H1 (cell line): ENCODE measurements at regions not wholly inside any gene's neighbourhood (a gene's known extent, or its start where the extent isn't known, plus 50 kb on each side); places are given as distances from the start of the nearest gene placed in this dataset.

ENCODE experiments used
- CTCF ChIA-PET: fragments of 300-600 bp; sonication (Branson Sonifier 250); formaldehyde crosslinking; loops from one replicate; lab custom pipeline; 2021; ENCODE audit not compliant: partially characterized antibody; lab: Charles Lee
- POLR2A ChIA-PET: fragments of 300-600 bp; sonication (Branson Sonifier 250); formaldehyde crosslinking; loops from one replicate; lab custom pipeline; 2021; ENCODE audit warnings: inconsistent platforms; ENCODE audit not compliant: partially characterized antibody; lab: Charles Lee
- DNase-seq, 2 experiments: peaks; one replicate each; pipeline versions ENCODE4 v3.0.0 to v3.0.0-alpha.2; 2010 to 2022; ENCODE audit warnings: low spot score in 2 of 2, low read depth in 1 of 2, mixed read lengths in 1 of 2
- FAIRE-seq: peaks from 2 replicates; lab custom pipeline; 2011; peaks lifted over from hg19 to GRCh38; lab: Jason Lieb, UNC
- H2AFZ ChIP-seq: 2 replicates; pipeline ENCODE4 v1.8.1; 2012; ENCODE audit warnings: low read length, inconsistent platforms
- H2AK5ac ChIP-seq: 2 replicates; pipeline ENCODE4 v1.6.1; 2013; ENCODE audit warnings: low read depth, low read length
- H2BK120ac ChIP-seq: replicated peaks from 2 replicates; pipeline ENCODE3; 2013; ENCODE audit warnings: low read depth, low read length, inconsistent platforms
- H2BK12ac ChIP-seq: 2 replicates; pipeline ENCODE4 v1.6.1; 2013; ENCODE audit warnings: low read depth, low read length
- H2BK15ac ChIP-seq: 2 replicates; pipeline ENCODE4 v1.6.1; 2013; ENCODE audit warnings: low read length
- H2BK20ac ChIP-seq: 2 replicates; pipeline ENCODE4 v1.6.1; 2013; ENCODE audit warnings: low read length
- H2BK5ac ChIP-seq: 2 replicates; pipeline ENCODE4 v1.6.1; 2013; ENCODE audit warnings: low read depth, low read length
- H3K14ac ChIP-seq: 2 replicates; pipeline ENCODE4 v1.6.1; 2013; ENCODE audit warnings: inconsistent platforms; ENCODE audit not compliant: insufficient read length
- H3K18ac ChIP-seq: 2 replicates; pipeline ENCODE4 v1.6.1; 2013; ENCODE audit warnings: low read length; ENCODE audit errors: extremely low read depth
- H3K23ac ChIP-seq: 2 replicates; pipeline ENCODE4 v1.6.1; 2013; ENCODE audit warnings: inconsistent platforms; ENCODE audit not compliant: insufficient read length
- H3K23me2 ChIP-seq: 2 replicates; pipeline ENCODE4 v1.6.1; 2013; ENCODE audit warnings: low read depth, low read length
- H3K27ac ChIP-seq: 2 replicates; pipeline ENCODE4 v1.6.1; 2011; ENCODE audit warnings: low read depth, low read length, inconsistent platforms
- H3K27me3 ChIP-seq, 4 experiments: replicated peaks in 1 of 4; 1 replicate in 1 of 4; 2 replicates in 3 of 4; pipeline versions ENCODE4 v1.6.1 to v1.8.1; 2011 to 2013; ENCODE audit warnings: low read length in 3 of 4, mild to moderate bottlenecking in 3 of 4, inconsistent platforms in 2 of 4, mixed read lengths in 2 of 4, moderate library complexity in 1 of 4; ENCODE audit not compliant: control insufficient read depth in 3 of 4, insufficient read depth in 3 of 4; ENCODE audit errors: extremely low read depth in 1 of 4
- H3K36me3 ChIP-seq, 4 experiments: 2 replicates each; pipeline versions ENCODE4 v1.6.1 to v1.8.1; 2011 to 2013; ENCODE audit warnings: mild to moderate bottlenecking in 4 of 4, low read length in 3 of 4, moderate library complexity in 2 of 4, control low read depth in 1 of 4, inconsistent platforms in 1 of 4; ENCODE audit not compliant: insufficient read depth in 4 of 4, control insufficient read depth in 2 of 4
- H3K4ac ChIP-seq: replicated peaks from 2 replicates; pipeline ENCODE3; 2013; ENCODE audit warnings: low read length, low read depth, mixed read lengths, inconsistent platforms; ENCODE audit not compliant: insufficient read length
- H3K4me1 ChIP-seq, 4 experiments: replicated peaks in 1 of 4; 1 replicate in 1 of 4; 2 replicates in 3 of 4; pipeline versions ENCODE4 v1.6.1 to v1.8.1; 2011 to 2013; ENCODE audit warnings: low read length in 3 of 4, inconsistent platforms in 2 of 4, mixed read lengths in 1 of 4; ENCODE audit not compliant: insufficient read depth in 4 of 4, control insufficient read depth in 3 of 4
- H3K4me2 ChIP-seq, 2 experiments: 2 replicates each; pipeline versions ENCODE4 v1.6.1 to v1.8.1; 2011 to 2013; ENCODE audit warnings: low read depth in 2 of 2, low read length in 2 of 2, control low read depth in 1 of 2, inconsistent platforms in 1 of 2, mild to moderate bottlenecking in 1 of 2; ENCODE audit not compliant: insufficient read depth in 1 of 2
- H3K4me3 ChIP-seq, 4 experiments: fragments of 200-600, 300-600 bp in 1 of 4; sonication (generic), shearing (Covaris generic), sonication (Bioruptor Twin) in 1 of 4; 2 replicates each; pipeline versions ENCODE4 v1.5.1 to v1.8.1; 2011 to 2016; ENCODE audit warnings: low read length in 4 of 4, low read depth in 3 of 4, control low read depth in 2 of 4, inconsistent platforms in 2 of 4, mild to moderate bottlenecking in 2 of 4, mixed read lengths in 1 of 4, moderate library complexity in 1 of 4; ENCODE audit not compliant: insufficient read depth in 2 of 4; ENCODE audit errors: extremely low read depth in 1 of 4
- H3K56ac ChIP-seq: replicated peaks from 2 replicates; pipeline ENCODE3; 2013; ENCODE audit warnings: low read depth, mild to moderate bottlenecking, mixed read lengths, low read length, inconsistent platforms; ENCODE audit not compliant: insufficient read length
- H3K79me1 ChIP-seq: 2 replicates; pipeline ENCODE4 v1.6.1; 2013; ENCODE audit warnings: low read depth, low read length, control low read depth
- H3K79me2 ChIP-seq, 2 experiments: 2 replicates each; pipeline versions ENCODE4 v1.6.1 to v1.8.1; 2012 to 2013; ENCODE audit warnings: low read length in 2 of 2, mild to moderate bottlenecking in 2 of 2, inconsistent platforms in 1 of 2; ENCODE audit not compliant: insufficient read depth in 2 of 2, control insufficient read depth in 1 of 2
- H3K9ac ChIP-seq, 4 experiments: replicated peaks in 1 of 4; 1 replicate in 1 of 4; 2 replicates in 3 of 4; pipeline versions ENCODE4 v1.6.1 to v1.8.1; 2011 to 2013; ENCODE audit warnings: low read depth in 3 of 4, low read length in 3 of 4, control low read depth in 2 of 4, mild to moderate bottlenecking in 2 of 4, moderate library complexity in 2 of 4, inconsistent platforms in 1 of 4; ENCODE audit errors: extremely low read depth in 1 of 4
- H3K9me3 ChIP-seq, 2 experiments: 2 replicates each; pipeline versions ENCODE4 v1.6.1 to v1.8.1; 2012 to 2013; ENCODE audit warnings: mild to moderate bottlenecking in 2 of 2, moderate library complexity in 2 of 2, control low read depth in 1 of 2, inconsistent platforms in 1 of 2, low read depth in 1 of 2, low read length in 1 of 2, mixed read lengths in 1 of 2; ENCODE audit not compliant: insufficient read depth in 2 of 2
- H4K20me1 ChIP-seq, 2 experiments: replicated peaks in 1 of 2; 2 replicates each; pipeline versions ENCODE3 to v1.8.1; 2011 to 2013; ENCODE audit warnings: inconsistent platforms in 2 of 2, low read length in 2 of 2, mild to moderate bottlenecking in 1 of 2; ENCODE audit not compliant: insufficient read depth in 2 of 2, control insufficient read depth in 1 of 2
- H4K5ac ChIP-seq: 2 replicates; pipeline ENCODE4 v1.6.1; 2013; ENCODE audit warnings: low read length, low read depth, mixed read lengths, inconsistent platforms; ENCODE audit not compliant: insufficient read length
- H4K8ac ChIP-seq: 2 replicates; pipeline ENCODE4 v1.8.0; 2013; ENCODE audit warnings: mild to moderate bottlenecking, moderate library complexity, low read length, inconsistent platforms; ENCODE audit not compliant: insufficient read depth; ENCODE audit errors: extremely low read depth
- H4K91ac ChIP-seq: replicated peaks from 2 replicates; pipeline ENCODE3; 2013; ENCODE audit warnings: low read length, mixed read lengths, inconsistent platforms; ENCODE audit not compliant: insufficient read length
- ASH2L ChIP-seq: fragments of 200-600, 300-600 bp; sonication (generic); IDR thresholded peaks from one replicate; pipeline ENCODE4 v1.7.1; 2017; ENCODE audit warnings: low read length
- CREB1 ChIP-seq: IDR thresholded peaks from 2 replicates; pipeline ENCODE4 v1.6.1; 2012; ENCODE audit warnings: inconsistent platforms
- EP300 ChIP-seq, 2 experiments: IDR thresholded peaks; 1 replicate in 1 of 2; 2 replicates in 1 of 2; pipeline ENCODE4 v1.6.1; 2011 to 2012; ENCODE audit warnings: low read depth in 2 of 2, low read length in 2 of 2, mild to moderate bottlenecking in 2 of 2, borderline replicate concordance in 1 of 2, inconsistent platforms in 1 of 2, moderate library complexity in 1 of 2
- EZH2 ChIP-seq: fragments of 200-600 bp; sonication (generic); IDR thresholded peaks from 2 replicates; pipeline ENCODE4 v1.7.1; 2012; ENCODE audit warnings: low read depth, mild to moderate bottlenecking, moderate library complexity, low read length, inconsistent platforms; ENCODE audit not compliant: severe bottlenecking
- GABPA ChIP-seq: IDR thresholded peaks from 2 replicates; pipeline ENCODE4 v1.6.1; 2011; ENCODE audit warnings: mild to moderate bottlenecking, low read length, moderate library complexity, borderline replicate concordance; ENCODE audit not compliant: insufficient read depth
- JUND ChIP-seq: IDR thresholded peaks from 2 replicates; pipeline ENCODE4 v1.6.1; 2011; ENCODE audit warnings: mild to moderate bottlenecking, improper control_type of control experiment, low read length
- RXRA ChIP-seq: IDR thresholded peaks from 2 replicates; pipeline ENCODE4 v1.6.1; 2011; ENCODE audit warnings: low read depth, mild to moderate bottlenecking, low read length, moderate library complexity; ENCODE audit not compliant: insufficient read depth
- SIX5 ChIP-seq: IDR thresholded peaks from 2 replicates; pipeline ENCODE4 v1.6.1; 2011; ENCODE audit warnings: mild to moderate bottlenecking, low read depth, low read length
- TBP ChIP-seq: IDR thresholded peaks from 2 replicates; pipeline ENCODE4 v1.6.1; 2011; ENCODE audit warnings: low read depth, low read length, improper control_type of control experiment
- TCF12 ChIP-seq: IDR thresholded peaks from 2 replicates; pipeline ENCODE4 v1.6.1; 2011; ENCODE audit warnings: low read depth, mild to moderate bottlenecking, low read length
- WGBS, 2 experiments: shearing (Covaris generic) in 1 of 2; methylation state at CpG; one replicate each; pipeline versions ENCODE4 v1.1.6 to v1.1.7; 2013 to 2015; ENCODE audit warnings: low lambda C conversion rate in 2 of 2, mixed read lengths in 2 of 2, inconsistent platforms in 1 of 2, low coverage in 1 of 2, missing lambda C conversion rate in 1 of 2; ENCODE audit not compliant: insufficient replicate concordance in 2 of 2, insufficient coverage in 1 of 2, insufficient read length in 1 of 2; ENCODE audit errors: extremely low coverage in 1 of 2, missing lambda C conversion rate in 1 of 2; 5-methylcytosine and 5-hydroxymethylcytosine counted together

DNA sequence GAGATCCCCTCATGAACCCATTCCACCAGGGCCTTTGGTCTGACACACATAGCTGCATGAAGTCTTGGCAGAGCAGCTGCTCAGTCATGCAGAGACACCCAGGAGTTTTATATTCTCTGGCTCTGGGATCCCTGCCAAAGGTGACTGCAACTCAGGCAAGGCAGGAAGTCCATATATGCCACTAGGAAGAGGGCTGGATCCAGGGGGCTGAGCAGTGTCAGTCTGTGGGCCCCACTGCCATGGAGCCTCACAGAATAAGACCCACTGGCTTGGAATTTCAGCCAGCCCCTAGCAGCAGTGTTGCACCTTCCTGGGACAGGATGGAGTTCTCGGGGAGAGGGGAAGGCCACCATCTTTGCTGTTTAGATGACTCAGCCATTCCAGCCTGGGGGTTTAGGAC is 199.7 kb downstream of the TBX15 start:
- Histone ChIP-seq H3K23me2 (no peaks in the 10 kb centered on the region), H2AK5ac (no peak overlapping the region), H3K27ac (no peak overlapping the region), H2BK5ac (no peak overlapping the region), H3K4me1 (peaks cover 0 to under 1% (median 0%) of the 10 kb centered on the region in 4 experiments; a peak in 1 of 7 replicates), H3K9ac (no peak overlapping the region), H3K4ac (no peak overlapping the region), H3K23ac (no peak overlapping the region), H2BK12ac (no peak overlapping the region), H3K4me3 (no peak overlapping the region), H2AFZ (peak overlapping the region; percentile 13; the same call in 1 of the 2 replicates), H4K20me1 (no peaks in the 10 kb centered on the region), H3K14ac (no peak overlapping the region), H2BK120ac (no peak overlapping the region), H3K36me3 (no peaks in the 10 kb centered on the region), H3K56ac (no peak overlapping the region), H4K8ac (no peak overlapping the region), H3K18ac (no peak overlapping the region), H3K79me2 (no peaks in the 10 kb centered on the region), H4K5ac (no peak overlapping the region), H2BK20ac (no peak overlapping the region), H4K91ac (no peak overlapping the region), H2BK15ac (no peak overlapping the region), H3K27me3 (no peaks in the 10 kb centered on the region; a peak in 1 of 7 replicates), H3K79me1 (no peaks in the 10 kb centered on the region), H3K9me3 (no peaks in the 10 kb centered on the region), H3K4me2 (no peak overlapping the region)
- CTCF ChIA-PET = no interaction called here
- POLR2A ChIA-PET = no interaction called here
- FAIRE-seq (no peak), DNase-seq (no peak)
- 86% methylated on average over 1 of the region's 1 CpG; no CpG with 5 or more reads in 1 of the 2 experiments for WGBS, 2 experiments
- TF ChIP-seq GABPA = no peak
- no peak for TF ChIP-seq RXRA
- no peak for TF ChIP-seq JUND
- no peak for TF ChIP-seq ASH2L
- TF ChIP-seq EP300 (IDR thresholded peaks at IDR 0.05; ENCODE audit: borderline replicate concordance in 1 of 2, low read depth in 2 of 2, low read length in 2 of 2) = no peak
- TF ChIP-seq TBP = no peak
- no peak for TF ChIP-seq SIX5
- no peak for TF ChIP-seq TCF12
- TF ChIP-seq EZH2 = no peak
- no peak for TF ChIP-seq CREB1
